ENCODE measurements at regions not wholly inside any gene's neighbourhood (a gene's known extent, or its start where the extent isn't known, plus 50 kb on each side); places are given as distances from the start of the nearest gene placed in this dataset.
"Not testable (repeated sequence)": the region's sequence is repeated elsewhere in the genome, so short reads cannot be mapped to it uniquely, and the experiment has no call there.

- in situ Hi-C loops (cut with MboI; ENCODE audit: low sequenced_read_pairs) = no loop called here
These were observed 380.2 kb downstream of the LNPK start for GRCh38 chr2:175621821-175622220.

- in situ Hi-C loops (cut with MboI; ENCODE audit: low sequenced_read_pairs) = no loop called here
These were observed 382.0 kb downstream of the LNPK start for GRCh38 chr2:175620106-175620505.

- in situ Hi-C loops (cut with MboI; ENCODE audit: low sequenced_read_pairs) = no loop called here
These were observed 382.7 kb downstream of the LNPK start for GRCh38 chr2:175619179-175620045.

- in situ Hi-C loops (cut with MboI; ENCODE audit: low sequenced_read_pairs) = no loop called here
These were observed 389.8 kb downstream of the LNPK start for GRCh38 chr2:175612280-175612679.

- in situ Hi-C loops (cut with MboI; ENCODE audit: low sequenced_read_pairs) = no loop called here
These were observed 395.8 kb downstream of the LNPK start for GRCh38 chr2:175606010-175606841.

GRCh38 chr2:175605640-175606009, 396.4 kb downstream of the LNPK start:
- in situ Hi-C loops (cut with MboI; ENCODE audit: low sequenced_read_pairs) = no loop called here

- in situ Hi-C loops (cut with MboI; ENCODE audit: low sequenced_read_pairs) = no loop called here
These were observed 400.1 kb downstream of the LNPK start for GRCh38 chr2:175601969-175602368.

GRCh38 chr2:175599966-175600831, 401.9 kb downstream of the LNPK start:
- in situ Hi-C loops (cut with MboI; ENCODE audit: low sequenced_read_pairs) = no loop called here

- in situ Hi-C loops (cut with MboI; ENCODE audit: low sequenced_read_pairs) = no loop called here
These were observed 404.8 kb downstream of the LNPK start for GRCh38 chr2:175597286-175597685.

GRCh38 chr2:175595139-175595538, 406.9 kb downstream of the LNPK start:
- in situ Hi-C loops (cut with MboI; ENCODE audit: low sequenced_read_pairs) = no loop called here

GRCh38 chr2:175593686-175594525, 408.2 kb downstream of the LNPK start:
- in situ Hi-C loops (cut with MboI; ENCODE audit: low sequenced_read_pairs) = not testable (repeated sequence)

- in situ Hi-C loops (cut with MboI; ENCODE audit: low sequenced_read_pairs) = not testable (repeated sequence)
These were observed 406.7 kb upstream of the ATP5MC3 start for GRCh38 chr2:175588213-175588612.

- in situ Hi-C loops (cut with MboI; ENCODE audit: low sequenced_read_pairs) = no loop called here
These were observed 404.0 kb upstream of the ATP5MC3 start for GRCh38 chr2:175585496-175585895.

- in situ Hi-C loops (cut with MboI; ENCODE audit: low sequenced_read_pairs) = no loop called here
These were observed 399.1 kb upstream of the ATP5MC3 start for GRCh38 chr2:175580652-175581051.

- in situ Hi-C loops (cut with MboI; ENCODE audit: low sequenced_read_pairs) = no loop called here
These were observed 398.1 kb upstream of the ATP5MC3 start for GRCh38 chr2:175579646-175580045.

GRCh38 chr2:175577368-175577970, 396.0 kb upstream of the ATP5MC3 start:
- in situ Hi-C loops (cut with MboI; ENCODE audit: low sequenced_read_pairs) = no loop called here

- in situ Hi-C loops (cut with MboI; ENCODE audit: low sequenced_read_pairs) = no loop called here
These were observed 395.4 kb upstream of the ATP5MC3 start for GRCh38 chr2:175576875-175577274.

- in situ Hi-C loops (cut with MboI; ENCODE audit: low sequenced_read_pairs) = no loop called here
These were observed 394.8 kb upstream of the ATP5MC3 start for GRCh38 chr2:175576270-175576669.

GRCh38 chr2:175575346-175576258, 394.1 kb upstream of the ATP5MC3 start:
- in situ Hi-C loops (cut with MboI; ENCODE audit: low sequenced_read_pairs) = no loop called here
